ENCODE measurements at regions not wholly inside any gene's neighbourhood (a gene's known extent, or its start where the extent isn't known, plus 50 kb on each side); places are given as distances from the start of the nearest gene placed in this dataset.

DNA sequence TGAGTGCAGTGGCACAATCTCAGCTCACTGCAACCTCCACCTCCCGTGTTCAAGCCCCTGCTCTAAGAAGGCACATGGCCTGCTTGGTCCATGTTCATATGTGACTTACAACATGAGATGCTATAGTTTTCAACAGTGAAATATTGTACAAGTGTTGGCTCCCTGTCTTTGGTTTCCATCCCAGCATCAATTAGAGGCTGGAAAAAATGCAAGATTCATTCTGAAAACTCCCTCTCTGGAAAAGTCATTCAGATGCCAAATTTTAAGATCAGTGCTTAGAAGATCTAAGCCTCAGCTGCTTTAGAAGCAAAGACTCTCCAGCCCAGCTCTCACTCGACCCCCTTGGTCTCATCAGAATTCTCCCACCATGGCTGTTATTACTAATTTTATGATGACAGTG lies 398.9 kb downstream of the KIF16B start:
- Histone ChIP-seq H3K36me3 (no peaks in the 10 kb centered on the region), H3K4me3 (ENCODE audit: low read depth, low read length) (no peak overlapping the region), H3K27me3 (ENCODE audit: insufficient read depth, low read depth, severe bottlenecking) (no peaks in the 10 kb centered on the region), H3K27ac (no peak overlapping the region), H3K9me3 (ENCODE audit: severe bottlenecking) (no peaks in the 10 kb centered on the region)
- TF ChIP-seq, protein P1, sequence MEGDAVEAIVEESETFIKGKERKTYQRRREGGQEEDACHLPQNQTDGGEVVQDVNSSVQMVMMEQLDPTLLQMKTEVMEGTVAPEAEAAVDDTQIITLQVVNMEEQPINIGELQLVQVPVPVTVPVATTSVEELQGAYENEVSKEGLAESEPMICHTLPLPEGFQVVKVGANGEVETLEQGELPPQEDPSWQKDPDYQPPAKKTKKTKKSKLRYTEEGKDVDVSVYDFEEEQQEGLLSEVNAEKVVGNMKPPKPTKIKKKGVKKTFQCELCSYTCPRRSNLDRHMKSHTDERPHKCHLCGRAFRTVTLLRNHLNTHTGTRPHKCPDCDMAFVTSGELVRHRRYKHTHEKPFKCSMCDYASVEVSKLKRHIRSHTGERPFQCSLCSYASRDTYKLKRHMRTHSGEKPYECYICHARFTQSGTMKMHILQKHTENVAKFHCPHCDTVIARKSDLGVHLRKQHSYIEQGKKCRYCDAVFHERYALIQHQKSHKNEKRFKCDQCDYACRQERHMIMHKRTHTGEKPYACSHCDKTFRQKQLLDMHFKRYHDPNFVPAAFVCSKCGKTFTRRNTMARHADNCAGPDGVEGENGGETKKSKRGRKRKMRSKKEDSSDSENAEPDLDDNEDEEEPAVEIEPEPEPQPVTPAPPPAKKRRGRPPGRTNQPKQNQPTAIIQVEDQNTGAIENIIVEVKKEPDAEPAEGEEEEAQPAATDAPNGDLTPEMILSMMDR (IDR thresholded peaks at IDR 0.05; ENCODE audit: low read depth, low read length), result no peak
- DNase-seq, result no peak

- Histone ChIP-seq H3K27ac (no peak overlapping the region), H3K27me3 (ENCODE audit: insufficient read depth, low read depth, severe bottlenecking) (no peaks in the 10 kb centered on the region), H3K4me3 (ENCODE audit: low read depth, low read length) (no peak overlapping the region), H3K9me3 (ENCODE audit: severe bottlenecking) (no peaks in the 10 kb centered on the region), H3K36me3 (no peaks in the 10 kb centered on the region)
- no peak for DNase-seq
- TF ChIP-seq, protein P1 (IDR thresholded peaks at IDR 0.05; ENCODE audit: low read depth, low read length), result no peak
These were observed 400.2 kb downstream of the KIF16B start for GRCh38 chr20:16173044-16173443.

GRCh38 chr20:16171180-16171579 lies 402.1 kb downstream of the KIF16B start:
- Histone ChIP-seq H3K27me3 (ENCODE audit: insufficient read depth, low read depth, severe bottlenecking) (no peaks in the 10 kb centered on the region), H3K27ac (no peak overlapping the region), H3K36me3 (no peaks in the 10 kb centered on the region), H3K4me3 (ENCODE audit: low read depth, low read length) (no peak overlapping the region), H3K9me3 (ENCODE audit: severe bottlenecking) (no peaks in the 10 kb centered on the region)
- TF ChIP-seq, protein P1 (IDR thresholded peaks at IDR 0.05; ENCODE audit: low read depth, low read length), result no peak
- no peak for DNase-seq

DNA sequence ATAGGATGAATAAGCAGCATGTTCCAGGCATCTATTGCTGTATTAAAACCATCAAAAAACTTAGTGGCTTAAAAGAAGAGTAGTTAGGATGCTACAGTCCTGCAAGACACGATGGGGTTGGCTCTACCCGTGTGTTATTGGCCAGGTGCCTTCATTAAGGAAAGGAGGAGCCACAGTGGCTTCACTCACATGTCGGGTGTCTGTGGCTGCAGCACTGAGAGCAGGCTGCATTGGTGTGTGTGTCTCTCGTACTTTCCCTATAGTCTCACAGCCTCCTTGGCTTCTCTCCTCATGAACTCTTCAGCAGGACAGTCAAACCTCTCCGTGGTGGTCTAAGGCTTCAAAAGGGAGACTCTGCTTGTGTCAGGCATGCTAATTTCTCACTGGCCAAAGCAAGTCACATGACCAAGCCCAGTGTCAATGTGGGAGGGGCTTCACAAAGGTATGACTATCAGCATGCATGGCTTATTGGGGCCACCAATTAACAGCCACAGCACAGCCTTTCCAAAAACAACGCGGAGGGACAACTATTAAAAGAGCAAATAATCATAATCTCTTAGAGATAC lies 402.8 kb downstream of the KIF16B start:
- Histone ChIP-seq H3K9me3 (ENCODE audit: severe bottlenecking) (no peaks in the 10 kb centered on the region), H3K27ac (no peak overlapping the region), H3K27me3 (ENCODE audit: insufficient read depth, low read depth, severe bottlenecking) (no peaks in the 10 kb centered on the region), H3K36me3 (no peaks in the 10 kb centered on the region), H3K4me3 (ENCODE audit: low read depth, low read length) (no peak overlapping the region)
- DNase-seq, result no peak
- TF ChIP-seq, protein P1 (IDR thresholded peaks at IDR 0.05; ENCODE audit: low read depth, low read length), result no peak

DNA sequence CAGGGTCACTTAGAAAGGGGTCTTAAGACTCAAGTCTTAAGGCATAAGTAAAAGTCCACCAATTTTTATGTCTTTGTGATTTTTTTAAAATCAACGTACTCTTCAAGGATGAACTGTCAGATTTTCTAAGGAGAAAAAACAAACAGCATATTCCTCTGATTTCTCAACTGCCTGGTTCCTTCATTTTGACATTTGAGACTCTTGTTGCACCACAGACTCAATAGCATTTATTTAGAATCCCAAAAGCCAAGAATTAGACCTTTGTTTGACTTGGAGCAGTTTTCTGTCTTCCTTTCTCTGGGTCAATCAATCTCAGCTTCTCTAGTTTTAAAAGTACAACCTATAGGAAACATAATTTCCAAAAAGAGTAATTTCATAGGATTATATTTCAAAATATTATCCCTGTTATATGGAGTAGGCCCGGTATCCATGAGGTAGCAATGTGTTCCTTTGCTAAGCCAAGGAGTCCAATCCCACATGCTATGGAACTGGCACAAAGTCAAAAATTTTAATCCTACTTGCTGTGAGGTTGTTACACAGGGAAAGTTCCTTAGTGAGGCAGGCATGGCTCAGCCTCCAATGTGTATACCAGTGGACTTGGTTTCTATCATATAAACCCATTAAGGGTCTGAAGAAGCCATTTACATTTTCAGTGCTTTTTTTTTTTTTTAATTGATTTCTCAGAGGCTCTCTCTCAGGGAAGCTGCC lies 405.7 kb downstream of the KIF16B start:
- H3K9me3 ChIP-seq (ENCODE audit: severe bottlenecking), result no peaks in the 10 kb centered on the region

More for the DNA sequence above, 405.7 kb downstream of the KIF16B start:
- Histone ChIP-seq H3K27ac (no peak overlapping the region), H3K4me3 (ENCODE audit: low read depth, low read length) (no peak overlapping the region), H3K27me3 (ENCODE audit: insufficient read depth, low read depth, severe bottlenecking) (no peaks in the 10 kb centered on the region), H3K36me3 (no peaks in the 10 kb centered on the region)
- TF ChIP-seq, protein P1 (IDR thresholded peaks at IDR 0.05; ENCODE audit: low read depth, low read length), result no peak
- DNase-seq, result no peak

All from WERI-Rb-1 (cell line).